Fibroblast of mammary gland (primary cell): ENCODE measurements at regions not wholly inside any gene's neighbourhood (a gene's known extent, or its start where the extent isn't known, plus 50 kb on each side); places are given as distances from the start of the nearest gene placed in this dataset.

Source experiments
- DNase-seq: peaks from one replicate; pipeline ENCODE4 v3.0.0-alpha.2; 2010; ENCODE audit warnings: low read depth
- H3K4me3 ChIP-seq: 2 replicates; pipeline ENCODE4 v1.5.1; 2011; ENCODE audit warnings: low read depth, mild to moderate bottlenecking, low read length, moderate library complexity; ENCODE audit not compliant: control insufficient read depth
- CTCF ChIP-seq: conservative IDR thresholded peaks from 2 replicates; pipeline ENCODE4 v1.5.1; 2011; ENCODE audit warnings: low read depth, low read length, inconsistent platforms; ENCODE audit not compliant: control insufficient read depth, insufficient read depth

GRCh38 chr5:133817456-133817855 is 151.0 kb downstream of the C5orf15 start:
- H3K4me3 ChIP-seq = no peak overlapping the region
- no peak for DNase-seq
- TF ChIP-seq CTCF = no peak

GRCh38 chr5:133816791-133817190 is 151.6 kb downstream of the C5orf15 start:
- DNase-seq = no peak
- no peak overlapping the region for H3K4me3 ChIP-seq
- no peak for TF ChIP-seq CTCF

DNA sequence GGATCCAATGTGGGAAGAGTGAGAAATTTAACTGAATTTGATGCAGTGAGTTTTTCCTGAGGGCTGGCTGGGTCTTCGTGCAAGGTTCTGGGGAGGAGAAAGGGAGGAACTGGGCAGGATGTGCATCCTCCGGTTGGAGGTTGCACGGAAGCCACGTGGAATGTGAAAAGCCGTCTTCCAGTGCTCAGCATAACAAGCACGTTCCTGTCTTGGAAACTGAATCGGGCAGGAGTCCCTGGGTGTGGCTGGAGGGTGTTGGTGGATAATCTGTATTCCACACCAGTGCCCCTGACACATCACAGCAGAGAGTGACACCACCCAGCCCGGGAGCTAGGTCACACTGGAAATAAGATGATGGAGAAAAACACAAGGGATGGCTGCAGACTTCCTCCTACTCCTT is 154.3 kb downstream of the C5orf15 start:
- TF ChIP-seq CTCF = no peak
- no peak for DNase-seq

GRCh38 chr5:133811168-133811567 is 157.3 kb downstream of the C5orf15 start:
- TF ChIP-seq CTCF = no peak
- H3K4me3 ChIP-seq = no peak overlapping the region
- no peak for DNase-seq

More for the DNA sequence above, 154.3 kb downstream of the C5orf15 start:
- no peak overlapping the region for H3K4me3 ChIP-seq

GRCh38 chr5:133809801-133810200 is 158.6 kb downstream of the C5orf15 start:
- H3K4me3 ChIP-seq = no peak overlapping the region
- no peak for DNase-seq
- TF ChIP-seq CTCF = no peak

- TF ChIP-seq CTCF = no peak
- no peak overlapping the region for H3K4me3 ChIP-seq
- no peak for DNase-seq
Measured at GRCh38 chr5:133807348-133807747, 161.1 kb downstream of the C5orf15 start.

DNA sequence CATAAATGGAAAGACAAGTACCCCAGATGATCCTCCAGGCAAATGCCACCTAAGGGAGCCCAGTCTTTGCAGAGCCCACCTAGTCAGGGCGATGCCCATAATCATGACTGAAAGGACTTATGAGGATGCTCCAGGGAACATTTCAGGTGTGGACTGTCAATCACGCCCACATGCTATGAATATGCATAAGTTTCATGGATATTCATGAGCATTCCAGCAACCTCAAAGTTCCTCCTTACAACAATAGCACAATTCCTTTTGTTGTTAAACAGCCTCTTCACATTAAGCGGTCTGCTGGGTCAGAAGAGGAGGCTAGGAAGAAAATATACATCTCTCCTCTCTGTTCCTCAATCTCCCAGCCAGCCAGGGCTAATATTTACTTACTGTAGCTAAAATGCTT is 161.6 kb downstream of the C5orf15 start:
- no peak for TF ChIP-seq CTCF
- H3K4me3 ChIP-seq = no peak overlapping the region
- no peak for DNase-seq
